AG09309 (cell line): ENCODE measurements at regions not wholly inside any gene's neighbourhood (a gene's known extent, or its start where the extent isn't known, plus 50 kb on each side); places are given as distances from the start of the nearest gene placed in this dataset.

Experiments used
- DNase-seq: peaks from one replicate; pipeline ENCODE4 v3.0.0-alpha.2; 2010; ENCODE audit warnings: low read depth
- H3K4me3 ChIP-seq: 2 replicates; pipeline ENCODE4 v1.5.1; 2011; ENCODE audit warnings: mild to moderate bottlenecking, low read depth, low read length, moderate library complexity; ENCODE audit not compliant: control insufficient read depth
- TF ChIP-seq, protein P1 (sequence below): IDR thresholded peaks from 2 replicates; pipeline ENCODE4 v1.5.1; 2011; ENCODE audit warnings: mild to moderate bottlenecking, low read depth, low read length, inconsistent platforms; ENCODE audit not compliant: insufficient read depth, control insufficient read depth; ENCODE audit errors: missing control alignments

DNA sequence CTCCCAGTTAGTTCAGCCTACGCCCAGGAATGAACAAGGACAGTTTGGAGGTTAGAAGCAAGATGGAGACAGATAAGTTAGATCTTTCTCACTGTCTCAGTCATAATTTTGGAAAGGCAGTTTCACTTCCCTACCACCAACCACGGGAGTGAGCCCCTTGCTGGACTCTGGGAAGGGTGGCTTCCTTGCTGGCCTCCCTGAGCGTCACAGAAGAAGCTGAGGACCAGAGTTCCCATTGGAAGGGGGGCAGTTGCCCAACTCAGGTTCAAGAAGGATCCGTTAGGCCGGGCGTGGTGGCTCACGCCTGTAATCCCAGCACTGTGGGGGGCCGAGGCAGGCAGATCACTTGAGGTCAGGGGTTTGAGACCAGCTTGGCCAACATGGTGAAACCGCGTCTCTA lies 106.2 kb upstream of the MAX start:
- DNase-seq, result no peak

DNA sequence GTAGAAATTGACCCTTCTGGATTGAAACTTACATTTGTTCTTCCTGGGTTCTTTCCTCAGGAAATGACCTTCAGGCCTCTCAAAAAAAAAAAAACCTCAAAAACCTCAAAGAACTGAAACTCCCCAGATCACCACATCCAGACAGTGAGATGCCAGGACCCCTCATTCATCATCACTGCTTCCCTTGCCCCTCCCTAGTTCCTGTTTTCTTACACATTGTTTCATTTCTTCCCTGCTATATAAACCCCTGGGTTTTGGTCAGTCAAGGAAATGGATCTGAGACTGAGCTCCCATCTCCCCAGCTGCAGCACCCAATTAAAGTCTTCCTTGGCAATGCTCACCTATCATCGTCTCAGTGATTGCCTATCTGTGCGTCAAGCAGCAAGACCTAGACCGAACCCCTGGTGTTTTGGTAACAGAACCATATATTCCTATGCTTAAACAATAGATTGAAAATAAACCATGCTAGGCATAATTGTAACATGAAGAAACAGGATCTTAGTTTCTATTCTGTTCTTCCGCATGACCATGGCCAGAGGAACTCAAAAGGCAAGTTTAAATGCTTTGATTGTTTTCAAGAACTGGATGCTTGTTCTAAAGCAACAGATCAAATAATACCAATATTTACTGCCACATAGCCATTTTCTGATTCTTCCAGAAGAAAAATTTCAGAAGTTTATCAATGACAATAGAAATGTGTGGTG lies 108.0 kb upstream of the MAX start:
- no peak overlapping the region for H3K4me3 ChIP-seq
- DNase-seq, result no peak
- TF ChIP-seq, protein P1, sequence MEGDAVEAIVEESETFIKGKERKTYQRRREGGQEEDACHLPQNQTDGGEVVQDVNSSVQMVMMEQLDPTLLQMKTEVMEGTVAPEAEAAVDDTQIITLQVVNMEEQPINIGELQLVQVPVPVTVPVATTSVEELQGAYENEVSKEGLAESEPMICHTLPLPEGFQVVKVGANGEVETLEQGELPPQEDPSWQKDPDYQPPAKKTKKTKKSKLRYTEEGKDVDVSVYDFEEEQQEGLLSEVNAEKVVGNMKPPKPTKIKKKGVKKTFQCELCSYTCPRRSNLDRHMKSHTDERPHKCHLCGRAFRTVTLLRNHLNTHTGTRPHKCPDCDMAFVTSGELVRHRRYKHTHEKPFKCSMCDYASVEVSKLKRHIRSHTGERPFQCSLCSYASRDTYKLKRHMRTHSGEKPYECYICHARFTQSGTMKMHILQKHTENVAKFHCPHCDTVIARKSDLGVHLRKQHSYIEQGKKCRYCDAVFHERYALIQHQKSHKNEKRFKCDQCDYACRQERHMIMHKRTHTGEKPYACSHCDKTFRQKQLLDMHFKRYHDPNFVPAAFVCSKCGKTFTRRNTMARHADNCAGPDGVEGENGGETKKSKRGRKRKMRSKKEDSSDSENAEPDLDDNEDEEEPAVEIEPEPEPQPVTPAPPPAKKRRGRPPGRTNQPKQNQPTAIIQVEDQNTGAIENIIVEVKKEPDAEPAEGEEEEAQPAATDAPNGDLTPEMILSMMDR, result no peak

More for the DNA sequence above, 106.2 kb upstream of the MAX start:
- no peak overlapping the region for H3K4me3 ChIP-seq
- TF ChIP-seq, protein P1, result no peak

DNA sequence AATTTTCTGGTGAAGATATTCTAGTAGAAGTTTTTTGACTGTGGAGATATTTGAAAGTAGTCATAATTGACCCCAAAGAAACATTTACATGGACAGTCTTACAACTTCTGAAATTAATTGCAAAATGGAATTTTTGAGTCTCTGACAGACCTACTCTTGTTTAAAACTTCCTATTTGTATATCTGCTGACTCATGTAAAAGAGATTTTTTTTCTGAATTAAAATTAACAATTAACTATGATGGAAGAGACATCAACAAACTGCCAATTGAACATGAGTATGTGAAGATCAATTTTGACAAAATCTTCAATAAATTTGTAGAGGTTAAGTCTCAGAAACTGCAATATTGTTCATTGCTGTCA lies 108.5 kb upstream of the MAX start:
- H3K4me3 ChIP-seq, result no peak overlapping the region
- TF ChIP-seq, protein P1, result no peak
- DNase-seq, result no peak

- H3K4me3 ChIP-seq, result no peak overlapping the region
- TF ChIP-seq, protein P1, result no peak
- DNase-seq, result peak; percentile 40
These were observed 109.1 kb upstream of the MAX start for GRCh38 chr14:65211341-65211987.

DNA sequence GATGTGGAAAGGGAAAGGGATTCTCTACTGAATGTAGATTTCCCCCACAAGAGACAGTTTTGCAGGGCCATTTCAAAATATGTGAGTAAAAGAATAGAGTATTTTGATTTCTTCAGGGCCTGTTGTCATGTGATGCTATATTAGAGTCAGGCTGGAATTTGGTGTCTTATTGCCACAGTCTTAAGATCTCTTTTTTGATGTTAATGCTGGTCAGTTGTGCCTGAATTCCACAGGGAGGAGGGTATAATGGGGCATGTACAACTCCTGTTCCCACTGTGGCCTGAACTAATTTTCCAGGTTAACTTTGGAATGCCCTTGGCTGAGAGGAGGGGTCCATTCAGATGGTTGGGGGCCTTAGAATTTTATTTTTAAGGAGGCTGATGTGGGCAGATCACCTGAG lies 111.0 kb upstream of the MAX start:
- TF ChIP-seq, protein P1, result no peak
- no peak overlapping the region for H3K4me3 ChIP-seq

GRCh38 chr14:65214741-65215140 lies 112.4 kb upstream of the MAX start:
- H3K4me3 ChIP-seq, result no peak overlapping the region
- TF ChIP-seq, protein P1, result no peak
- no peak for DNase-seq

More for the DNA sequence above, 111.0 kb upstream of the MAX start:
- no peak for DNase-seq
